ENCODE measurements at regions not wholly inside any gene's neighbourhood (a gene's known extent, or its start where the extent isn't known, plus 50 kb on each side); places are given as distances from the start of the nearest gene placed in this dataset.

DNA sequence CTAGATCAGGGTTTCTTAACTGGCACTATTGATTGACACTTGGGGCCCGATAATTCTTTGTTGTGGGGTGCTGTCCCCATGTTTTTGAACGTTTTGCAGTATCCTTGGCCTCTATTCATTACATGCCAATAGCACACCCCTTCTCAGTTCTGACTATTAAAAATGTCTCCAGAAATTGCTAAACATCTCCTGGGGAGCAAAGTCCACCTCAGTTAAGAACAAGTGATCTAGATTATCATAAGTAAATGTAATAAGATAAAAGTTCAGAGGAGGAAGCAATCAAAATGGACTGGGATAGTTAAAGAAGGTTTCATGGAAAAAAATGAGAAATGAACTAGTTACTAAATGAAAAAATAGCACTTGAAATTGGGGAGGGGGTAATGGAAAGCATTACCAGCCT is 98.1 kb upstream of the MIR17HG start:
- no peaks in the 10 kb centered on the region for H3K4me1 ChIP-seq (ENCODE audit: control insufficient read depth in 1 of 2, insufficient read depth in 2 of 2, low read length in 2 of 2)
- H4K20me1 ChIP-seq (ENCODE audit: insufficient read depth): no peaks in the 10 kb centered on the region
- TF ChIP-seq, protein P1, sequence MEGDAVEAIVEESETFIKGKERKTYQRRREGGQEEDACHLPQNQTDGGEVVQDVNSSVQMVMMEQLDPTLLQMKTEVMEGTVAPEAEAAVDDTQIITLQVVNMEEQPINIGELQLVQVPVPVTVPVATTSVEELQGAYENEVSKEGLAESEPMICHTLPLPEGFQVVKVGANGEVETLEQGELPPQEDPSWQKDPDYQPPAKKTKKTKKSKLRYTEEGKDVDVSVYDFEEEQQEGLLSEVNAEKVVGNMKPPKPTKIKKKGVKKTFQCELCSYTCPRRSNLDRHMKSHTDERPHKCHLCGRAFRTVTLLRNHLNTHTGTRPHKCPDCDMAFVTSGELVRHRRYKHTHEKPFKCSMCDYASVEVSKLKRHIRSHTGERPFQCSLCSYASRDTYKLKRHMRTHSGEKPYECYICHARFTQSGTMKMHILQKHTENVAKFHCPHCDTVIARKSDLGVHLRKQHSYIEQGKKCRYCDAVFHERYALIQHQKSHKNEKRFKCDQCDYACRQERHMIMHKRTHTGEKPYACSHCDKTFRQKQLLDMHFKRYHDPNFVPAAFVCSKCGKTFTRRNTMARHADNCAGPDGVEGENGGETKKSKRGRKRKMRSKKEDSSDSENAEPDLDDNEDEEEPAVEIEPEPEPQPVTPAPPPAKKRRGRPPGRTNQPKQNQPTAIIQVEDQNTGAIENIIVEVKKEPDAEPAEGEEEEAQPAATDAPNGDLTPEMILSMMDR (IDR thresholded peaks at IDR 0.05 in 2 of 3, conservative IDR thresholded peaks at IDR 0.05 in 1 of 3; ENCODE audit: borderline replicate concordance in 1 of 3, insufficient read depth in 1 of 3, low read depth in 2 of 3, low read length in 2 of 3): no peak
- TF ChIP-seq CBX3 (IDR thresholded peaks at IDR 0.05; ENCODE audit: low read depth) (no peak), EGR1 (IDR thresholded peaks at IDR 0.05; ENCODE audit: low read depth) (no peak), JUND (IDR thresholded peaks at IDR 0.05) (no peak), SP1 (IDR thresholded peaks at IDR 0.05; ENCODE audit: low read depth) (no peak), EZH2phosphoT487 (IDR thresholded peaks at IDR 0.05; ENCODE audit: borderline replicate concordance) (no peak), SRF (IDR thresholded peaks at IDR 0.05; ENCODE audit: low read depth) (no peak), RAD21 (IDR thresholded peaks at IDR 0.05; ENCODE audit: low read depth) (no peak), FOSL1 (IDR thresholded peaks at IDR 0.05; ENCODE audit: low read depth) (no peak), CEBPB (IDR thresholded peaks at IDR 0.05; ENCODE audit: low read depth) (no peak), POLR2AphosphoS5 (IDR thresholded peaks at IDR 0.05; ENCODE audit: low read depth, low read length) (no peak), ZFX (IDR thresholded peaks at IDR 0.05) (no peak), EZH2 (IDR thresholded peaks at IDR 0.05) (no peak), TCF7L2 (IDR thresholded peaks at IDR 0.05; ENCODE audit: borderline replicate concordance, extremely low read depth, insufficient read depth, insufficient read length) (no peak), ZNF274 (IDR thresholded peaks at IDR 0.05; ENCODE audit: low read depth, low read length) (no peak), YY1 (IDR thresholded peaks at IDR 0.05; ENCODE audit: extremely low read depth, insufficient replicate concordance, low read depth, low read length) (no peak)
- TF ChIP-seq, protein P2, sequence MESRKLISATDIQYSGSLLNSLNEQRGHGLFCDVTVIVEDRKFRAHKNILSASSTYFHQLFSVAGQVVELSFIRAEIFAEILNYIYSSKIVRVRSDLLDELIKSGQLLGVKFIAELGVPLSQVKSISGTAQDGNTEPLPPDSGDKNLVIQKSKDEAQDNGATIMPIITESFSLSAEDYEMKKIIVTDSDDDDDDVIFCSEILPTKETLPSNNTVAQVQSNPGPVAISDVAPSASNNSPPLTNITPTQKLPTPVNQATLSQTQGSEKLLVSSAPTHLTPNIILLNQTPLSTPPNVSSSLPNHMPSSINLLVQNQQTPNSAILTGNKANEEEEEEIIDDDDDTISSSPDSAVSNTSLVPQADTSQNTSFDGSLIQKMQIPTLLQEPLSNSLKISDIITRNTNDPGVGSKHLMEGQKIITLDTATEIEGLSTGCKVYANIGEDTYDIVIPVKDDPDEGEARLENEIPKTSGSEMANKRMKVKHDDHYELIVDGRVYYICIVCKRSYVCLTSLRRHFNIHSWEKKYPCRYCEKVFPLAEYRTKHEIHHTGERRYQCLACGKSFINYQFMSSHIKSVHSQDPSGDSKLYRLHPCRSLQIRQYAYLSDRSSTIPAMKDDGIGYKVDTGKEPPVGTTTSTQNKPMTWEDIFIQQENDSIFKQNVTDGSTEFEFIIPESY (IDR thresholded peaks at IDR 0.05; ENCODE audit: extremely low read depth, insufficient replicate concordance, low read length): no peak
- H3K4me2 ChIP-seq (ENCODE audit: low read length): no peak overlapping the region
- ChIA-PET POLR2A (no interaction called here), CTCF (no interaction called here), RAD21 (ENCODE audit: low non-redundant PET in 1 of 2, low total read pairs in 2 of 2, uncharacterized antibody in 2 of 2, unreplicated experiment in 2 of 2) (no interaction called here)
- no peak overlapping the region for H3K4me3 ChIP-seq (replicated peaks in 1 of 2; ENCODE audit: low read depth in 1 of 2, low read length in 2 of 2)
- H3K79me2 ChIP-seq (ENCODE audit: insufficient read depth, low read length): no peaks in the 10 kb centered on the region
- BruUV-seq (replicated peaks): no TSS peak
- no peaks in the 10 kb centered on the region for H3K36me3 ChIP-seq (ENCODE audit: control insufficient read depth in 1 of 2, insufficient read depth in 2 of 2, low read length in 2 of 2)
- no peak for ATAC-seq
- intact Hi-C loops (cut with micrococcal nuclease): loop anchor here (5.0 kb wide), 1 partner anchor 117 kb away; no protein-coding TSS in a partner anchor
- H3K9me3 ChIP-seq (ENCODE audit: control insufficient read depth in 1 of 2, insufficient read depth in 1 of 2, low read depth in 1 of 2, low read length in 2 of 2): 0 out of 4 replicates have a peak, but pooled peaks cover 0 to 4% of the 10 kb centered on the region in 2 experiments
- no peaks in the 10 kb centered on the region for H3K9me2 ChIP-seq (ENCODE audit: insufficient read depth)
- peaks cover 6% of the 10 kb centered on the region for H3K27me3 ChIP-seq (ENCODE audit: insufficient read depth, low read length)
- no peak overlapping the region for H2AFZ ChIP-seq (ENCODE audit: low read depth, low read length, poor library complexity, severe bottlenecking)
- no peak overlapping the region for H3K27ac ChIP-seq (ENCODE audit: low read depth, low read length)
- no peak for DNase-seq (ENCODE audit: low read depth, low spot score)
- H3K9ac ChIP-seq (ENCODE audit: low read length): no peak overlapping the region

Measured in HCT116 (cell line).